HL-60 (cell line): ENCODE measurements at regions not wholly inside any gene's neighbourhood (a gene's known extent, or its start where the extent isn't known, plus 50 kb on each side); places are given as distances from the start of the nearest gene placed in this dataset.

Source experiments
- GABPA ChIP-seq: IDR thresholded peaks from 2 replicates; pipeline ENCODE4 v1.6.1; 2012; ENCODE audit warnings: low read depth
- TF ChIP-seq, protein P1 (sequence below): IDR thresholded peaks from one replicate; pipeline ENCODE4 v1.5.1; 2011; ENCODE audit warnings: low read length, control low read depth, inconsistent platforms; ENCODE audit not compliant: insufficient read depth

DNA sequence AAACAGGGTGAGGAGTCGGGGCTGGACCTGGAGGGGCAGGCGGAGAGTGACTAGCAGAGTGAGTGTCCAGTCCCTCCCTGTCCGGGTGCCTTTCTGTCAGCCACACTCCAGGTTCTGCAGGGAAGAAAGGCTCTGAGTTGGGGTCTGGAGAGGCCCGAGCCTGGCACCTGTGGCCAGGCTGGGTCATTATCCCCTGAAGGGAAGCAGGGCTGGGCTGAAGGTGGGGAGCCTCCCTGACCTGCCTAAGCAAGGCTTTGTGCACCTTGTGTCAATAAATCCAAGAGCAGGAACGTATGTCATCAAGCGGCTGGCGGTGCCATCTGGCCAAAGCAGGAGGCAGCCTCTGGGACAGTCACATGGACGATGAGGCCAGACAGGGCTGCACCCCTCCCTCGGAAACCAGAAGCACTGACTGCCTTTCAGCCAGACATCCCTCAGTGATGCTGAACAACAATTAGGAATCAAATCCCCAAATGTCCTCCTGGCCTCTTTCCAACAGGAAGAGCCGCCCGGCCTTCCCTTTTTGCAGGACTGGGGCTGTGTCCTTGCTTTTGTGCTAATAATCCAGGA is 73.9 kb upstream of the FGF3 start:
- TF ChIP-seq, protein P1, sequence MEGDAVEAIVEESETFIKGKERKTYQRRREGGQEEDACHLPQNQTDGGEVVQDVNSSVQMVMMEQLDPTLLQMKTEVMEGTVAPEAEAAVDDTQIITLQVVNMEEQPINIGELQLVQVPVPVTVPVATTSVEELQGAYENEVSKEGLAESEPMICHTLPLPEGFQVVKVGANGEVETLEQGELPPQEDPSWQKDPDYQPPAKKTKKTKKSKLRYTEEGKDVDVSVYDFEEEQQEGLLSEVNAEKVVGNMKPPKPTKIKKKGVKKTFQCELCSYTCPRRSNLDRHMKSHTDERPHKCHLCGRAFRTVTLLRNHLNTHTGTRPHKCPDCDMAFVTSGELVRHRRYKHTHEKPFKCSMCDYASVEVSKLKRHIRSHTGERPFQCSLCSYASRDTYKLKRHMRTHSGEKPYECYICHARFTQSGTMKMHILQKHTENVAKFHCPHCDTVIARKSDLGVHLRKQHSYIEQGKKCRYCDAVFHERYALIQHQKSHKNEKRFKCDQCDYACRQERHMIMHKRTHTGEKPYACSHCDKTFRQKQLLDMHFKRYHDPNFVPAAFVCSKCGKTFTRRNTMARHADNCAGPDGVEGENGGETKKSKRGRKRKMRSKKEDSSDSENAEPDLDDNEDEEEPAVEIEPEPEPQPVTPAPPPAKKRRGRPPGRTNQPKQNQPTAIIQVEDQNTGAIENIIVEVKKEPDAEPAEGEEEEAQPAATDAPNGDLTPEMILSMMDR: no peak
- no peak for TF ChIP-seq GABPA
